ENCODE measurements at regions not wholly inside any gene's neighbourhood (a gene's known extent, or its start where the extent isn't known, plus 50 kb on each side); places are given as distances from the start of the nearest gene placed in this dataset.

DNA sequence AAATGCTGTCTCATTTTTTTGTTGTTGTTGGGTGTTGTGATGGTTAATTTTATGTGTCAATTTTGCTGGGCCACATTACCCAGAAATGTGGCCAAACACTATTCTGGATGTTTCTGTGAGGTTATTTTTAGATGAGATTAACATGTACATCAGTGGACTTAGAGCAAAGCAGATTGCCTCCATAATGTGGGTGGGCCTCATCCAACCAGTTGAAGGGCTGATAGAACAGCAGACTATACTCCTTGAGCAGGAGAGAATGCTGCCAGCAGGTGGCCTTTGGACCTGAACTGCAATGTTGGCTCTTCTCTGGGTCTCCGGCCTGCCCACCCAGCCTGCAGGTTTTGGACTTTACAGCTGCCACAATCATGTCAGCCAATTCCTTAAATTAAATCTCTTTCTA is 169.0 kb downstream of the FTCDNL1 start:
- H3K4me1 ChIP-seq (ENCODE audit: control insufficient read depth in 1 of 2, insufficient read depth in 2 of 2, low read depth in 1 of 2, low read length in 1 of 2), result no peaks in the 10 kb centered on the region
- CTCF ChIA-PET, result no interaction called here
- H3K36me3 ChIP-seq (replicated peaks in 1 of 2; ENCODE audit: control insufficient read depth in 1 of 2, insufficient read depth in 2 of 2, low read length in 1 of 2), result no peaks in the 10 kb centered on the region
- no peak overlapping the region for H2AFZ ChIP-seq (ENCODE audit: low read depth)
- H3K4me2 ChIP-seq, result no peak overlapping the region
- H3K9ac ChIP-seq, result no peak overlapping the region
- no peaks in the 10 kb centered on the region for H4K20me1 ChIP-seq (ENCODE audit: insufficient read depth)
- POLR2A ChIA-PET, result no interaction called here
- H3F3A ChIP-seq (replicated peaks; ENCODE audit: insufficient read depth), result no peaks in the 10 kb centered on the region
- no peaks in the 10 kb centered on the region for H3K79me2 ChIP-seq (ENCODE audit: insufficient read depth)
- H3K9me3 ChIP-seq, result no peaks in the 10 kb centered on the region
- DNase-seq, result no peak
- H3K27me3 ChIP-seq (ENCODE audit: insufficient read depth), result no peaks in the 10 kb centered on the region
- no peak overlapping the region for H3K4me3 ChIP-seq (ENCODE audit: low read depth in 2 of 2, low read length in 1 of 2)
- TF ChIP-seq EZH2phosphoT487 (IDR thresholded peaks at IDR 0.05; ENCODE audit: borderline replicate concordance, low read depth), result no peak
- no peak for TF ChIP-seq TAF1 (IDR thresholded peaks at IDR 0.05; ENCODE audit: borderline replicate concordance, low read depth, low read length)
- TF ChIP-seq, protein P1, sequence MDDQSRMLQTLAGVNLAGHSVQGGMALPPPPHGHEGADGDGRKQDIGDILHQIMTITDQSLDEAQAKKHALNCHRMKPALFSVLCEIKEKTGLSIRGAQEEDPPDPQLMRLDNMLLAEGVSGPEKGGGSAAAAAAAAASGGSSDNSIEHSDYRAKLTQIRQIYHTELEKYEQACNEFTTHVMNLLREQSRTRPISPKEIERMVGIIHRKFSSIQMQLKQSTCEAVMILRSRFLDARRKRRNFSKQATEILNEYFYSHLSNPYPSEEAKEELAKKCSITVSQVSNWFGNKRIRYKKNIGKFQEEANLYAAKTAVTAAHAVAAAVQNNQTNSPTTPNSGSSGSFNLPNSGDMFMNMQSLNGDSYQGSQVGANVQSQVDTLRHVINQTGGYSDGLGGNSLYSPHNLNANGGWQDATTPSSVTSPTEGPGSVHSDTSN (IDR thresholded peaks at IDR 0.05), result no peak
- TF ChIP-seq FOXJ3 (CRISPR knock-in tag; IDR thresholded peaks at IDR 0.05), result no peak
- no peak for TF ChIP-seq JUND (IDR thresholded peaks at IDR 0.05)
- TF ChIP-seq, protein P2, sequence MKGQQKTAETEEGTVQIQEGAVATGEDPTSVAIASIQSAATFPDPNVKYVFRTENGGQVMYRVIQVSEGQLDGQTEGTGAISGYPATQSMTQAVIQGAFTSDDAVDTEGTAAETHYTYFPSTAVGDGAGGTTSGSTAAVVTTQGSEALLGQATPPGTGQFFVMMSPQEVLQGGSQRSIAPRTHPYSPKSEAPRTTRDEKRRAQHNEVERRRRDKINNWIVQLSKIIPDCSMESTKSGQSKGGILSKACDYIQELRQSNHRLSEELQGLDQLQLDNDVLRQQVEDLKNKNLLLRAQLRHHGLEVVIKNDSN (IDR thresholded peaks at IDR 0.05; ENCODE audit: borderline replicate concordance, low read depth), result no peak
- no peak for TF ChIP-seq RXRA (IDR thresholded peaks at IDR 0.05; ENCODE audit: borderline replicate concordance, low read depth)
- TF ChIP-seq TEAD4 (IDR thresholded peaks at IDR 0.05; ENCODE audit: borderline replicate concordance, insufficient read depth), result no peak
- no peak for TF ChIP-seq EP300 (IDR thresholded peaks at IDR 0.05; ENCODE audit: borderline replicate concordance in 1 of 2, low read depth in 1 of 2, low read length in 1 of 2)
- no peak for TF ChIP-seq GABPA (IDR thresholded peaks at IDR 0.05; ENCODE audit: low read depth)
- no peak for TF ChIP-seq GATA2 (CRISPR knock-in tag; IDR thresholded peaks at IDR 0.05)
- TF ChIP-seq, protein P3, sequence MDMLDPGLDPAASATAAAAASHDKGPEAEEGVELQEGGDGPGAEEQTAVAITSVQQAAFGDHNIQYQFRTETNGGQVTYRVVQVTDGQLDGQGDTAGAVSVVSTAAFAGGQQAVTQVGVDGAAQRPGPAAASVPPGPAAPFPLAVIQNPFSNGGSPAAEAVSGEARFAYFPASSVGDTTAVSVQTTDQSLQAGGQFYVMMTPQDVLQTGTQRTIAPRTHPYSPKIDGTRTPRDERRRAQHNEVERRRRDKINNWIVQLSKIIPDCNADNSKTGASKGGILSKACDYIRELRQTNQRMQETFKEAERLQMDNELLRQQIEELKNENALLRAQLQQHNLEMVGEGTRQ (IDR thresholded peaks at IDR 0.05; ENCODE audit: borderline replicate concordance, low read depth, low read length), result no peak
- TF ChIP-seq, protein P4, sequence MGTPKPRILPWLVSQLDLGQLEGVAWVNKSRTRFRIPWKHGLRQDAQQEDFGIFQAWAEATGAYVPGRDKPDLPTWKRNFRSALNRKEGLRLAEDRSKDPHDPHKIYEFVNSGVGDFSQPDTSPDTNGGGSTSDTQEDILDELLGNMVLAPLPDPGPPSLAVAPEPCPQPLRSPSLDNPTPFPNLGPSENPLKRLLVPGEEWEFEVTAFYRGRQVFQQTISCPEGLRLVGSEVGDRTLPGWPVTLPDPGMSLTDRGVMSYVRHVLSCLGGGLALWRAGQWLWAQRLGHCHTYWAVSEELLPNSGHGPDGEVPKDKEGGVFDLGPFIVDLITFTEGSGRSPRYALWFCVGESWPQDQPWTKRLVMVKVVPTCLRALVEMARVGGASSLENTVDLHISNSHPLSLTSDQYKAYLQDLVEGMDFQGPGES (IDR thresholded peaks at IDR 0.05; ENCODE audit: low read depth, low read length), result no peak
- no peak for TF ChIP-seq NFIC (IDR thresholded peaks at IDR 0.05; ENCODE audit: borderline replicate concordance)
- TF ChIP-seq, protein P5, sequence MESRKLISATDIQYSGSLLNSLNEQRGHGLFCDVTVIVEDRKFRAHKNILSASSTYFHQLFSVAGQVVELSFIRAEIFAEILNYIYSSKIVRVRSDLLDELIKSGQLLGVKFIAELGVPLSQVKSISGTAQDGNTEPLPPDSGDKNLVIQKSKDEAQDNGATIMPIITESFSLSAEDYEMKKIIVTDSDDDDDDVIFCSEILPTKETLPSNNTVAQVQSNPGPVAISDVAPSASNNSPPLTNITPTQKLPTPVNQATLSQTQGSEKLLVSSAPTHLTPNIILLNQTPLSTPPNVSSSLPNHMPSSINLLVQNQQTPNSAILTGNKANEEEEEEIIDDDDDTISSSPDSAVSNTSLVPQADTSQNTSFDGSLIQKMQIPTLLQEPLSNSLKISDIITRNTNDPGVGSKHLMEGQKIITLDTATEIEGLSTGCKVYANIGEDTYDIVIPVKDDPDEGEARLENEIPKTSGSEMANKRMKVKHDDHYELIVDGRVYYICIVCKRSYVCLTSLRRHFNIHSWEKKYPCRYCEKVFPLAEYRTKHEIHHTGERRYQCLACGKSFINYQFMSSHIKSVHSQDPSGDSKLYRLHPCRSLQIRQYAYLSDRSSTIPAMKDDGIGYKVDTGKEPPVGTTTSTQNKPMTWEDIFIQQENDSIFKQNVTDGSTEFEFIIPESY (IDR thresholded peaks at IDR 0.05; ENCODE audit: borderline replicate concordance, low read depth), result no peak
- TF ChIP-seq RCOR1 (IDR thresholded peaks at IDR 0.05; ENCODE audit: low read length), result no peak
- TF ChIP-seq FOXM1 (IDR thresholded peaks at IDR 0.05; ENCODE audit: low read depth), result no peak
- no peak for TF ChIP-seq NRF1 (IDR thresholded peaks at IDR 0.05; ENCODE audit: low read depth, low read length)
- no peak for TF ChIP-seq SIN3A (IDR thresholded peaks at IDR 0.05; ENCODE audit: borderline replicate concordance, low read depth, low read length)
- no peak overlapping the region for H3K27ac ChIP-seq (ENCODE audit: low read depth in 2 of 2, low read length in 1 of 2)
- H3K9me2 ChIP-seq, result no peaks in the 10 kb centered on the region
- WGBS (ENCODE audit: low lambda C conversion rate), result 25% methylated on average over 1 of the region's 1 CpG

Data from SK-N-SH (cell line).